ENCODE measurements at regions not wholly inside any gene's neighbourhood (a gene's known extent, or its start where the extent isn't known, plus 50 kb on each side); places are given as distances from the start of the nearest gene placed in this dataset.

- Histone ChIP-seq H3K9ac (ENCODE audit: control insufficient read depth, extremely low read depth, insufficient read depth, low read length) (no peak overlapping the region), H3K9me3 (ENCODE audit: control insufficient read depth, low read depth, low read length) (no peaks in the 10 kb centered on the region), H4K20me1 (ENCODE audit: control insufficient read depth, extremely low read depth, insufficient read depth, low read length) (no peaks in the 10 kb centered on the region), H3K9me1 (ENCODE audit: control insufficient read depth, extremely low read depth, insufficient read depth, low read length) (no peaks in the 10 kb centered on the region), H3K79me2 (ENCODE audit: control insufficient read depth, insufficient read depth, low read length) (no peaks in the 10 kb centered on the region), H3K27me3 (ENCODE audit: control insufficient read depth, extremely low read depth, insufficient read depth, low read length) (no peaks in the 10 kb centered on the region), H3K4me2 (ENCODE audit: control insufficient read depth, extremely low read depth, insufficient read depth, low read depth, low read length) (no peak overlapping the region), H2AFZ (ENCODE audit: control insufficient read depth, low read length) (no peak overlapping the region), H3K4me1 (ENCODE audit: control insufficient read depth, extremely low read depth, insufficient read depth, low read length) (no peaks in the 10 kb centered on the region), H3K36me3 (ENCODE audit: control insufficient read depth in 2 of 2, extremely low read depth in 1 of 2, insufficient read depth in 2 of 2, low read length in 2 of 2) (no peaks in the 10 kb centered on the region), H3K27ac (ENCODE audit: control insufficient read depth, insufficient read depth, low read length) (no peak overlapping the region), H3K4me3 (ENCODE audit: control insufficient read depth in 2 of 3, extremely low read depth in 1 of 3, insufficient read depth in 2 of 3, low read depth in 1 of 3, low read length in 3 of 3) (no peak overlapping the region)
- FAIRE-seq = no peak
- dilution Hi-C loops (cut with MboI; ENCODE audit: extremely low pct_ligation_motif_present, low sequenced_read_pairs) = no loop called here
- DNase-seq (ENCODE audit: low read depth, low spot score) = no peak
- TF ChIP-seq CTCF (optimal IDR thresholded peaks at IDR 0.05 in 1 of 3, IDR thresholded peaks at IDR 0.05 in 1 of 3, conservative IDR thresholded peaks at IDR 0.05 in 1 of 3; ENCODE audit: extremely low read depth in 1 of 3, insufficient read depth in 2 of 3, low read length in 3 of 3) = no peak
- TF ChIP-seq EZH2 (IDR thresholded peaks at IDR 0.05; ENCODE audit: low read length) = no peak
These were observed 58.2 kb upstream of the RXFP2 start for GRCh38 chr13:31681133-31681532.

- dilution Hi-C loops (cut with MboI; ENCODE audit: extremely low pct_ligation_motif_present, low sequenced_read_pairs) = no loop called here
- no peak for FAIRE-seq
- no peak for TF ChIP-seq EZH2 (IDR thresholded peaks at IDR 0.05; ENCODE audit: low read length)
These were observed 54.9 kb upstream of the RXFP2 start for GRCh38 chr13:31684466-31684865.

GRCh38 chr13:31686670-31687425 lies 52.5 kb upstream of the RXFP2 start:
- TF ChIP-seq EZH2 (IDR thresholded peaks at IDR 0.05; ENCODE audit: low read length) (no peak), CTCF (optimal IDR thresholded peaks at IDR 0.05 in 1 of 3, IDR thresholded peaks at IDR 0.05 in 1 of 3, conservative IDR thresholded peaks at IDR 0.05 in 1 of 3; ENCODE audit: extremely low read depth in 1 of 3, insufficient read depth in 2 of 3, low read length in 3 of 3) (no peak)
- Histone ChIP-seq H3K27me3 (ENCODE audit: control insufficient read depth, extremely low read depth, insufficient read depth, low read length) (no peaks in the 10 kb centered on the region), H3K36me3 (ENCODE audit: control insufficient read depth in 2 of 2, extremely low read depth in 1 of 2, insufficient read depth in 2 of 2, low read length in 2 of 2) (no peaks in the 10 kb centered on the region), H3K79me2 (ENCODE audit: control insufficient read depth, insufficient read depth, low read length) (no peaks in the 10 kb centered on the region), H3K27ac (ENCODE audit: control insufficient read depth, insufficient read depth, low read length) (no peak overlapping the region), H3K4me3 (ENCODE audit: control insufficient read depth in 2 of 3, extremely low read depth in 1 of 3, insufficient read depth in 2 of 3, low read depth in 1 of 3, low read length in 3 of 3) (no peak overlapping the region), H4K20me1 (ENCODE audit: control insufficient read depth, extremely low read depth, insufficient read depth, low read length) (no peaks in the 10 kb centered on the region), H3K4me2 (ENCODE audit: control insufficient read depth, extremely low read depth, insufficient read depth, low read depth, low read length) (no peak overlapping the region), H2AFZ (ENCODE audit: control insufficient read depth, low read length) (no peak overlapping the region), H3K9ac (ENCODE audit: control insufficient read depth, extremely low read depth, insufficient read depth, low read length) (no peak overlapping the region), H3K9me3 (ENCODE audit: control insufficient read depth, low read depth, low read length) (no peaks in the 10 kb centered on the region), H3K9me1 (ENCODE audit: control insufficient read depth, extremely low read depth, insufficient read depth, low read length) (no peaks in the 10 kb centered on the region), H3K4me1 (ENCODE audit: control insufficient read depth, extremely low read depth, insufficient read depth, low read length) (no peaks in the 10 kb centered on the region)
- dilution Hi-C loops (cut with MboI; ENCODE audit: extremely low pct_ligation_motif_present, low sequenced_read_pairs) = no loop called here
- DNase-seq (ENCODE audit: low read depth, low spot score) (no peak), FAIRE-seq (no peak)

More at GRCh38 chr13:31684466-31684865, 54.9 kb upstream of the RXFP2 start:
- H3K9me1 ChIP-seq (ENCODE audit: control insufficient read depth, extremely low read depth, insufficient read depth, low read length) = no peaks in the 10 kb centered on the region
- no peaks in the 10 kb centered on the region for H4K20me1 ChIP-seq (ENCODE audit: control insufficient read depth, extremely low read depth, insufficient read depth, low read length)
- H3K27ac ChIP-seq (ENCODE audit: control insufficient read depth, insufficient read depth, low read length) = no peak overlapping the region
- H3K4me1 ChIP-seq (ENCODE audit: control insufficient read depth, extremely low read depth, insufficient read depth, low read length) = no peaks in the 10 kb centered on the region
- no peak overlapping the region for H3K4me2 ChIP-seq (ENCODE audit: control insufficient read depth, extremely low read depth, insufficient read depth, low read depth, low read length)
- no peaks in the 10 kb centered on the region for H3K9me3 ChIP-seq (ENCODE audit: control insufficient read depth, low read depth, low read length)
- no peak overlapping the region for H3K9ac ChIP-seq (ENCODE audit: control insufficient read depth, extremely low read depth, insufficient read depth, low read length)
- H3K79me2 ChIP-seq (ENCODE audit: control insufficient read depth, insufficient read depth, low read length) = no peaks in the 10 kb centered on the region
- no peaks in the 10 kb centered on the region for H3K27me3 ChIP-seq (ENCODE audit: control insufficient read depth, extremely low read depth, insufficient read depth, low read length)
- no peak for DNase-seq (ENCODE audit: low read depth, low spot score)
- no peak overlapping the region for H3K4me3 ChIP-seq (ENCODE audit: control insufficient read depth in 2 of 3, extremely low read depth in 1 of 3, insufficient read depth in 2 of 3, low read depth in 1 of 3, low read length in 3 of 3)
- H2AFZ ChIP-seq (ENCODE audit: control insufficient read depth, low read length) = no peak overlapping the region
- no peaks in the 10 kb centered on the region for H3K36me3 ChIP-seq (ENCODE audit: control insufficient read depth in 2 of 2, extremely low read depth in 1 of 2, insufficient read depth in 2 of 2, low read length in 2 of 2)

All from keratinocyte (primary cell).